Myocyte (in vitro differentiated cells): ENCODE measurements at regions not wholly inside any gene's neighbourhood (a gene's known extent, or its start where the extent isn't known, plus 50 kb on each side); places are given as distances from the start of the nearest gene placed in this dataset.
"Not testable (repeated sequence)": the region's sequence is repeated elsewhere in the genome, so short reads cannot be mapped to it uniquely, and the experiment has no call there.

ENCODE experiments used
- DNase-seq: peaks from one replicate; pipeline ENCODE4 v3.0.0-alpha.2; 2012; ENCODE audit warnings: low read depth

DNA sequence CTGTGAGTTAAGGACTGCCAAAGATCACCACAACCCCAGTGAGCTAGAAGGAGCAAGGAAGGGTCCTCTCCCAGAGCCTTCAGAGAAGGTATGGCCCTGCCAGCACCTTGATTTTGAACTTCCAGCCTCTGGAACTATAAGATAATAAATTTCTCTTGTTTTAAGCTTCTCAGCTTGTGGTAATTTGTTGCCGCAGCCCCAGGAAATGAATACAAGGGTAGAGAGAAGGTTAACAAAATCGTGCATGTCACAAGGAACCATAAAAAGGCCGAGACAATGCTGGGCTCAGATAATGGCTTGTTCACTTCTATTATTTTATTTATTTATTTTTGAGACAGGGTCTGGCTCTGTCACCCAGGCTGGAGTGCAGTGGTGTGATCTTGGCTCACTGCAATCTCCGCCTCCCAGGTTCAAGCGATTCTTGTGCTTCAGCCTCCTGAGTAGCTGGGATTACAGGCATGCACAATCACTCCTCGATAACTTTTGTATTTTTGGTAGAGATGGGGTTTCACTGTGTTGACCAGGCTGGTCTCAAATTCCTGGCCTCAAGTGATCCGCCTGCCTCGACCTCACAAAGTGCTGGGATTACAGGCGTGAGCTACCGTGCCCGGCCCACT lies 71.5 kb downstream of the WSB1 start:
- DNase-seq = not testable (repeated sequence)

DNA sequence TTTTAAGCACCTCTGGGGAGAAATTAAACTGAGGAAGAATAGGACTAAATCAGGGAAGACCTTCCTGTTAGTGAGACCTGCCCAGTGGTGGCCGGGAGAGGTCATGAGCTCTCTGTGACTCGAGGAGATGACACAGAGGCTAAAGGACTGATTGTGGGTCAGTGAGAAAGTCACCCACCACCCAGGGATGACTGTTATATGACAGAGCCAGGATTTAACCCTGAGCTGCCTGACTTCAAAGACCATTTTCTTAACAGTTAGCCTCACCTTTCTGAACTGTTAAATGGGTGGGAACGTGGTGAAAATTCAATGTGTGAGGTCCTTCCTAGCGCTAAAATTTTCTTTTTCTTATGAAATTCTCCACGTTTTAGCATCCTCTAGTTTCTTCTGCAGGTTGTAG lies 72.5 kb downstream of the WSB1 start:
- no peak for DNase-seq

DNA sequence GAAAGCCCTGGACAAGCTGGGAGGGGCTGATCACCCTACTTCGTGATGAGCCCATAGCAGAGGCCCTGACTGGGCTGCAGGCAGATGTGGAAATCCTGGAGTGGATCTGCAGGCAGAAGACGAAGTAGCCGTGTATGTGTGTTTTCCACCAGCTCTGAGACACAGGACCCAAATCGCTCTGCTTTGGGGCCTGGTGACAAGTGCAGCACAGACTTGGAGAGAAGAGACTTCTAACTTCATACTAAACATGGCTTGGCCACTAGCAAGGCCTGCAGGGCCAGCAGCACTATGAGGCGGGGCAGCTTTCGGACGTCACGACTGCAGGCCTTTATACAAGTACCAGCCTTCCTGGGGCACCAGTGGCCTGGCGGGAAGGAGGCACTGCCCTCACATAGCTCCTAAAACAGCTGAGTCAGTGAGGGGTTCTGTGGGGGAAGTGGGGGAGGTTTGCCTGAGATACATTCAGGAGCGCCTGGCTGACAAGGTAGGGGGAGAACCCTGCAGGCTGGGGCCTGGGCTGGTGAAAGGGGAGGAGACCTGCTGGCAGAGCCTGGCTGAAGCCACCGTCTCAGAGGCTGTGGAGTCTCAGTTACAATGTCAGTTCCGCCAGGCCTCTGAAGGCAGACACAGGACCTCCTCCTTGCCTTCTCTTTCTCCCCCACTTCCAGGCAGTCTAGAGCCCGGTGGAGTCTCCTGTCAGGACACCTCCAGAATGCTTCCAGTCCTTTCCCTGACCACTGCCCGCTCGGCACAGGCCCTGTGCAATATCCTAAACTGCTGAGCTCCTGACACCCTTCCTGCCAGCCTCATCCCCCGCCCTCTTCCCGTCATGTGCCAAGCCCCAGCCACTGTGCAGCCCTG lies 73.4 kb downstream of the WSB1 start:
- DNase-seq = no peak

DNA sequence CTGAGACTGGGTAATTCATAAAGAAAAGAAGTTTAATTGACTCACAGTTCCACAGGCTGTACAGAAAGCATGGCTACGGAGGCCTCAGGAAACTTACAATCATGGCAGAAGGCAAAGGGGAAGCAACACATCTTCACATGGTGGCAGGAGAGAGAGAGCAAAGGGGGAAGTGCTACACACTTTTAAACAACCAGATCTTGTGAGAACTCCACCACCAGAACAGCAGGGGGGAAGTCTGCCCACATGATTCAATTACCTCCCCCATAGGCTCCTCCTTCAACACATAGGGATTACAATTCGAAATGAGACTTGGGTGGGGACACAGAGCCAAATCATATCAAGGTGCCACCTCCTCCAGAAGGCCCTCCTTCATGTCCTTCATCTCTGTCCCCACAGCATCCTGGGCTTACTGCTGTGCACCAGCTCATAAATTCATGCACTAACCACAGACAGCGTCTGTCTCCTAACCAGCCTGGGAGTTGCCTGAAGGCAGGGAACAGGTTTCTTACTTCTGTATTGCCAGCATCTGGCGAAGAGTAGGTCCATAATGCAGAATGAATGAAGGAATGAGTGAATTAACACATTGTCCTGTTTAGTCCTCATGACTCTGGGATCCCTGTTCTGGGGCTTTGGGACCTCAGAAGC lies 74.4 kb downstream of the WSB1 start:
- no peak for DNase-seq

DNA sequence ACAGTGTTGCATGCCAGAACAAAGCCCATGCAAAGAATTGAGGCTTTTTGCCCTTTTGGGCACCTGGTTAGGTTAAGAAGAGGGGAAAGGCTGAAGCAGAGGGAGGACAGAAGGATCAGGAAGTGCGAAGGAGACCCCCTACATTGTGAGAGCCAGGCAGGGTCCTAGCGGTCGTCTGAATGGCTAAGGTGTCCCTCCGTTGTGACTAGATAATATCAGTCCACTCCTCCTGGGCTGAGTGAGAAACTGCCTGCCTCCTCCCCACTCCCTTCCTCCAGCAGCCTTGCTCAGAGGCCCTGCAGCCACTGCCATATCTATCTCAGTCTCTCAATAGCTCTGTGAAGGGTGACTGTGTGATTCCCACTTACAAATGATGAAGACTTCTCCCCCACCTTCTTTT lies 75.1 kb downstream of the WSB1 start:
- DNase-seq = no peak

DNA sequence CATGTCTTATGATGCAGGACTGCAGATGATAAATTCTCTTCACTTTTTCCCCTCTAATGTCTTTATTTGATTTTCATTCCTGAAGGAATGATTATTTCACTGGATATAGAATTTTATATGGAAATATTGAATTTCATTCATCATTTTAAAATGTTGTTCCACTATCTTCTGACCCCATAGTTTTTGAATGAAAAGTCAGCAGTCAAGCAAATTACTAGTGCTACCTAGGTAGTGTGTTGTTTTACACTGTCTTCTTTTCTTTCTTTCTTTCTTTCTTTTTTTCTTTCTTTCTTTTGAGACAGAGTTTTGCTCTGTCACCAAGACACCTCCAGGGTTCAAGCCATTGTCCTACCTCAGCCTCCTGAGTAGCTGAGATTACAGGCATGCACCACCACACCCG lies 76.9 kb downstream of the WSB1 start:
- DNase-seq = no peak

DNA sequence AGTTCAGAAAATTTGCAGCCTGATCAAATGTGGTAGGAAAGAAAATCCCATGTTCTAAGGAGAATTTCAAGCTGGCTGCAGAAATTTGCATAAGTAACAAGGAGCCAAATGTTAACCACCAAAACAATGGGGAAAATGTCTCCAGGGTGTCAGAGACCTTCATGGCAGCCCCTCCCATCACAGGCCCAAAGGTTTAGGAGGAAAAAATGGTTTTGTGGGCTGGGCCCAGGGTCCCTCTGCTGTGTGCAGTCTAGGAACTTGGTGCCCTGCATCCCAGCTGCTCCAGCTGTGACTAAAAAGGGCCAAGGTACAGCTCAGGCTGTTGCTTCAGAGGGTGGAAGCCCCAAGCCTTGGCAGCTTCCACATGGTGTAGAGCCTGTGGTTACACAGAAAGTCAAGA lies 79.8 kb downstream of the WSB1 start:
- DNase-seq = not testable (repeated sequence)

DNA sequence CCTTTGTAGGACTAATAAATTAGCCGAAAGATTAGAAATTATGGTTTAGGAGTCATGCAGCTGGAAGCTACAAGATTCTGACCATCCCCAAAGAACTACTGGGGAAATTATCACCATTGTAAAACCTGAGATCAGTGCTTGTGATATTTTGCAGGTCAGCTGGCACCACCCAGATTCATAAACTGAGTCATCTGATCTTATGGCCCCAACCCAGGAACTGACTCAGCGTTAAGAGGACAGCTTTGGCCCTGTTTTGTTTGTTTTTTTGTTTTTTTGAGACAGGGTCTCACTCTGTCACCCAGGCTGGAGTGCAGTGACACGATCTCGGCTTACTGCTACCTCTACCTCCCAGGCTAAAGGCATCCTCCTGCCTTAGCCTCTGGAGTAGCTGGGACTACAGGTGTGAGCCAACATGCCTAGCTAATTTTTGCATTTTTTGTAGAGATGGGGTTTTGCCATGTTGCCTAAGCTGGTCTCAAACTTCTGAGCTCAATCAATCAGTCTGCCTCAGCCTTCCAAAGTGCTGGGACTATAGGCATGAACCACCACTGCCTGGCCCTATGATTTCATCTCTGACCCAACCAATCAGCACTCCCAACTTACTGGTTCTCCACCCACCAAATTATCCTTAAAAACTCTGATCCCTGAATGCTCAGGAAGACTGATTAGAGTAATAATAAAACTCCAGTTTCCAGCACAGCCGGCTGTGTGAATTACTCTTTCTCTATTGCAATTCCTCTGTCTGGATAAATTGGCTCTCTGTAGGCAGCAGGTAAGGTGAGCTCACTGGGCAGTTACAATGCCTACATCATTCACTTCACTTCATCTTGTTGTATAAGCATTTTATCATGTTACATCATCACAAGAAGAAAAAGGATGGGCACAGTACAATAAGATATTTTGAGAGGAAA lies 79.4 kb upstream of the KSR1 start:
- peak; percentile 43 for DNase-seq

DNA sequence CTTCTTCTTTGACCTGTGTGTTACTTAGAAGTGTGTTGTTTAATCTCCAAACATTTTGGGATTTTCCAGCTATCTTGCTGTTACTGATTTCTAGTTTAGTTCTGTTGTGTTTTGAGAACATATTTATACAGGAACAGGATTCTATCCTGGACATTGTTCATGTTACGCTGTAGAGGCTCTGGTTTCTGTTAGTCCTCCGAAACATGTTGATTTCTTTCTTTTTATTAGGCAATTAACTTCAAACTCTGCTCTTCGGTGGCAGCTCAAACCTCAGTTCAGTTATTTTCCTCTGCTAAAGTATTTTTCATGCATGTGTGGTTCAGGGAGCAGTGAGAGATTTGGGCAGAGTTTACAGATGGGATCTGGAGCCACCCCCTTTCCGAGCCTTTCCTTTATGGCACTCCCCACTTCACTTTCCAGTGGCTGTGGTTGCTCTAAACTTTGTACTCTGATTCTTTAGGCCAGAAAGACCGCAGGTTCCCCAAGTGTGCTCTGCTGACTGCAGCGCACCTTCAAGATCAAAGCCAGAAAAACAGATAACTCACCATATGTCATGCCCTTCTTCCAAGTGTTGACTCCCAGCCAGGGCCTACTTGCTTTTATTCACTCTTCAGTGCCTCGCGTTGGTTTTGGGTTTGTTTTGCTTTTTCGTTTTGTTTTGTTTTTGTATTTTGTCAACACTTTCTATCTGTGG lies 77.6 kb upstream of the KSR1 start:
- no peak for DNase-seq

DNA sequence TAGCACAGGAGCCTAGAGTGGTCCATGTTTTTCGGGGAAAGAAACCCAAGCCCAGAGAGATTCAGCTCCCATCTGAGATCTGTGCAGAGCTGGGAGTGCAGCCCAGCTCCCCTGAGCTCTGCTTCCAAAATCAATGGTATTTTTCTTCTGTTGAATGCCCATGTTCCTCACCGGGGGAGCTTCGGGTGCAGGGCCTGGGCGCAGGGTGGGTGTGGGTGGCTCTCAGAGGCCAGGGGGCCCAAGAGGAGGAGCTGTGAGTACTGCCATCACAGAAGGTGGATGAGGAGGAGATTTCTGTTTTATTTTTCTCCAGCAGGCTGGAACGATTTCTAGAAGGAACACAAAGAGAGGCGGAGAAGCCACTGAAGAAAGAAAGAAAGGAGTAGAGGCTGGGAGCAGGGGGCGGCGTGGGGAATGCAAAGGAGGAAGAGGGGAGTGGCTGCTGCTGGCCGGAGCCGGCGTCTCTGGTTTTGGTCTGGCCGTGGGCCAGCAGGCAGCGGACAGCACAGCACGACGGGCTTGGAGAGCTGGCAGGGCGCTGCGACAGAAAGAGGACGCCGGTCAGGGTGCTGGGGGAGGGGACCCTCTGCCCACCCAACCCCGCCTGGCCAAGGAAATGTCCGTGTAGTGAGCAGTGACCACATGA lies 76.2 kb upstream of the KSR1 start:
- DNase-seq = peak; percentile 77

DNA sequence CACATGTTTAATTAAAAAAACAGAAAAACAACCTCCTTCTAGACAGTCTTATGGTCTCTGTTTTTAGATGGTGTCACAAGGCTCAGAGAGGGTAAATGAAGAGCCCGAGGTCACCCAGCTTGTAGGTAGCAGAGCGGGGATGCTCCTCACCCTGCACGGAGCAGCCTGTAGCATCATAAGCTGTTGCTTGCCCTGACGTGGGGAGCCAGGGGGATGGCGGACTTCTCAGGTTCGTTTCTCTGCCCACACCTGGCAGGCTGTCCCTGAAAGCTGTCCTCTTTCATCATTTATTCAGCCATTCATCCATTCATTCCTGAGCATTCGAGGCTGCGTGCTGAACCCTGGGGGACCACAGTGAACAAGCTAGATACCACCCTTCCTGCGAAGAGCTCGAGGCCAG lies 75.7 kb upstream of the KSR1 start:
- no peak for DNase-seq

DNA sequence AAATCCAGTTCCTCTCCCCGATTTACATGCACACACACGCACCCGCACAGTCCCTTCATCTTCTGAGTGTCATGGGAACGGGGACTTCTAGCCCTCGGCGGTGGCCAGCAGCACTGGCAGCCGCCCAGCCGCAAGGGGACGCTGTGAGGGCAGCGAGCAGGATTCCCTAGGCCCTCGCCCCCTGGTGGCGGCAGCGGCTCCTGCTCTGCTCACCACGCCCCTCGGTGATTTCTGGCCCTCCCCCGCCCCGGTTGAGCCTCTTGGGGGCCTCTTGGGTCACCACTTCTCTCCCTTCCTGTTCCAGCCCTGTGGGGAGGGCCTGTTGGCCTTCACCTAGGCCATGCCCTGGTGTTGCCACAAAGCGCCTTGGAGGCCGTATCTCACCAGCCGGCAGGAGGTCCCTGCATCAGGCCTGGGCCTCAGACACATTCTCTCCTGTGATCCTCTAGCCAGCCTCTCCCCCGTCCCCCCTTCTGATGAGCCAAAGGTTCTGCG lies 75.2 kb upstream of the KSR1 start:
- no peak for DNase-seq

DNA sequence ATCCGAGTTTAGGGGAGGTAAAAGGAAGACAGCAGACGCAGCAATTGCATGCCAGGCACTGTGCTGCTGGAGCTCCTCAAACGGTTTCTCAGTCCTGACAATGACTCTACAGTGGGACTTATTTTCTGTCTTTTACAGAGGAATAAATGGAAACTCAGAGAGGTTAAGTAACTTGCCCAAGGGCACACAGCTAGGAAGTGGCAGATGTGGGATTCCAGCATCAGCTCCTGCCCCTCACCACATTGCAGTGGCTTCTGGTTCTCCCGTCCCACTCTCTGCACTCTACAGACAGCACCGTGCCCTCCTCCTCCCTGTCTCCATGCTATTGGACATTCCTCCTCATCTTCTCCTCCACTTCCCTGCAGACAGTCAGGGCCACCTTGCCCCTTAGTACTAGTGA lies 74.2 kb upstream of the KSR1 start:
- no peak for DNase-seq

DNA sequence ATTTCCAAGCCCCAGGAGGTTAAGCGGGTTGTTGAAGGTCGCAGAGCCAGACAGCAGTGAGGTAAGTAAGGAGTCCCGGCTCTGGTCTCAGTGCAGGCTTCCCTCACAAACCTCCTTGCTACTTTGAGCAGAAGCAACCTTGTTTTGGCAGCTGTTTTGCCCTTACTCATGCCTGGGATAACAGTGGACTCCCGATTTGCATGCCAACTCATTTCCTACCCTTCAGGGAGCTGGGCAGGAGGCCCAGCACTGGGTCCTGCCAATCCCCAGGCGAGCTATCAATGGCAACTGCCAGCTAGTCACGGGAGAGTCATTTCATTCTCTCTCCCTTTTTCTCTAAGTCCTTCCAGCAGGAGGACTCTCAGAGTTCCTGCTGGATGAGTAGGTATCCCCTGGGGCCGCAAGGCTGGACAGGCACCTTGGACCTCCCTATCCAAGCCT lies 72.0 kb upstream of the KSR1 start:
- peak; percentile 99 for DNase-seq

DNA sequence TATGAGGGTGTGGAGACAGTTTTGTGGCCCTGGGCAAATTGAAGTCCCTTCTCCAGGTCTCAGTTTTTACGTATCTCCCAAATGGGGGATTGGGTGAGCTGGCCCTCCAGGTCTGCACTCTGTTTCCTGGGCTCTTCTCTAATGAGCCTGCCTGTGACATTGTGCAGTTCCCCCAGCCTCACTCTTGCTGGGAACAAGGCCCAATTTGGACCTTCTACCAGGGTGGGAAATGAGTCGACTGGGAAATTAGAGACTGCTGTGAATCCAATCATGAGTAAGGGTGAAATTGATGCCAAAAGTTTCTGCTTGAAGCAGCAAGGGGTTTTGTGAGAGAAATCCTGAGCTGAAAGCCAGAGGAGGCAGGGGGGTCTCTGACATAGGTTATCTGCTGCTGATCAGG lies 71.5 kb upstream of the KSR1 start:
- no peak for DNase-seq

DNA sequence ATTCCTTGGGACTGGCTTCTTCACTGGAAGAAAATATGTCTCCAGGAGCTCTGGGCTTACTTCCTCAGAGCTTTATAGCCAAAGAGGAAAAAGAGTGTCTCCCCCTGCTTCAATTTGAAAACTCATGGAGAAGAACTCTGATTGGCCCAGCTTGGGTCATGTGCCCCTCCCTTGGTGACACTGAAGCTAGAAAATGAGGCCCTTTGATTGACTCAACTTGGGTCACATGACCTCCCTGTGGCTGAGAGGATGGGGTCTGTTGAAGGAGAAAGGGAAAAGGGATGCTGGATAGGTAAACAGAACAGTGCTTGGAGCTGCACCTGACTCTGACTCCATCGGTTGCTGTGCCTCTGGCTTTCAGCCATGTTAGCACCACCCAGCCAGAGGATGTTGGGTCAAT lies 70.6 kb upstream of the KSR1 start:
- DNase-seq = no peak

DNA sequence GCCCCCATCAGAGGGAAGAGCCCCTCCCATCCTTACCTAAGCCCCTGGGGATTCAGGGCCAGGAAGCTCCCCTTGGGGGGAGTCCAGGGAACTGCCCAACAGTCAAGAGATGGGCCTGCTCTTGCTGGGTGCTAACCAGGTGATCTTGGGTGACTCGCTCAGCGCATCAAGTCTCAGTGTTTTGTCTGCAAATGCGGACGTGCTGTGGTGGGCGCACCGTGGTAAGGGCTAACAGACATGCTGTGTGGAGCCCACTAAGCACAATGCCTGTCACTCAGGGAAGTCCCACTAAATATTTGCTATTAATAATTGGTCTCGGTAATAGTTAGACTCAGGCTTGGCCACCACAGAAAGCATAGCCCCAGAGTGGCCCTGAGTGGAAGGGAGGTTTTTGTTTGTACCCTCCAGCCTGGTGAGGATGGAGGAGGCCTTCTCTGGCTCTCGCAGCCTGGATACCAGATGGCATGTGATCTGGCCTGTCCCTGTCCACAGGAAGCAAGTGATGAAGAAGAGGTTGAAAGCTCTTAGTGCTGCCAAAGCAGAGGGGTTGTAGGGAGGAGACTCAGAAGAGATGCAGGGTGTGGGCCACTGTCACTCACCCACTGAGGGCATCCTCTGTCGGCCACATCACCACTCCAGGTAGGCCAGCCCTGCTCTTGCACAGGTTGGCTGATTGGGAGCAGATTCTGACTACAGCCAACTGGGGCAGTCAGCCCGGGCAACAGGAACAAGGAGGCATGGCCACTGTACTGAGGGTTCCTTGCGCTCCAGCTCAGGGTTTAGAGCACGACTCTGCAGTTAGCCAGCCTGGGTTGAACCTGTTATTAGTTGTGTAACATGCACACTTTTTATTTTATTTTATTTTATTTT lies 69.8 kb upstream of the KSR1 start:
- no peak for DNase-seq

DNA sequence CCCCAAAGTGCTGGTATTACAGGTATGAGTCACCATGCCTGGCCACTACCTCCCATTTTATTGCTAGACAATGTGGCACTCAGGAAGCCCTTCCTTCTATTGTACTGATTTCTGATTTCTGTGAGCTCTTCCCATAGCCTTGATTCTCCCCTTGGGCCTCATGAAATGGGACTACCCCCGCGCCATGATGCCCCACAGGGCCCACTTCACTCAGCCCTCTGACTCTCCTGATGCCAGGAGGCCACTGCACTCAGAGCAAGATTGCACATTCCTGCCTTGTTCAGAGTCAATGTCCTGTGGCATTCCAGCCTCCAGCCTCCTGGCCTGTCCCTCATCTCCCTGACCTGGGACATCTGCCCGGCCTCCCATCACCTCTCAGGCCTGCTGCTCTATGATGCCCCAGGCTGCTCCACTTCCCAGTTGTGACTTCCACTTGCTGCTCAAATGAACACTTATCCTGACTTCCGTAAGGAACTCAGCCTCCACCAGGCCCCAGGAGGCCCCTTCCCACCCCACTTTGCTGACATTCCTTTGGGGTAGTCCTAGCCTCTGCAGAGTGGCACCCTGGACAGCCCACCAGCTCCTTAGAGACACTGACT lies 66.6 kb upstream of the KSR1 start:
- no peak for DNase-seq

DNA sequence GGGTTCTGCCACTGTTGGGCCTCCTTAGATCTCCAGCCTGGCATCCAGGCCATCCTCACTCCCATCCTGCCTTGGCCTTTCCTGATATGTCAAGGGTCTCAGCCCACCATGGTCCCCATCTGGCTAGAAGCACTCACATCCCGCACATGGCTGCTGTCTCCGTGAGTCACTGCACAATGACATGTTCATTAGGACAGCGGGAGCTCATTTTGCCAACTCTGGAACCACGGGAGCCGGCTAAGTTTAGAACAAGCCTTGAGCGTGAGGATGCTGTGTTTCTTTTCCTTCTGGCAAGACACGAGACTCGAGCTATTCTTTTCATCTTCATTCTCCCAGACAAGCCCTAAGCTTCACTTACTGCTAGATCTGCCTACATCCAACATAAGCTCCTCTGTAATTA lies 65.7 kb upstream of the KSR1 start:
- DNase-seq = peak; percentile 38
